Uterus (tissue), 3 donors: ENCODE measurements at regions not wholly inside any gene's neighbourhood (a gene's known extent, or its start where the extent isn't known, plus 50 kb on each side); places are given as distances from the start of the nearest gene placed in this dataset.

Experiments
- DNase-seq, 2 donors: peaks; one replicate each; pipeline ENCODE4 v3.0.0-alpha.2; 2019 to 2020
- H3K27ac ChIP-seq, 2 donors: fragments of 200-600 bp; sonication (generic); 1 replicate in 1 of 2; 2 replicates in 1 of 2; pipeline ENCODE4 v1.5.1; 2016 to 2018
- H3K27me3 ChIP-seq, 2 donors: fragments of 200-600 bp; sonication (generic); one replicate each; pipeline ENCODE4 v1.5.1; 2018 to 2019; ENCODE audit warnings: control low read depth in 1 of 2
- H3K36me3 ChIP-seq, 2 donors: fragments of 200-600 bp; sonication (generic); one replicate each; pipeline ENCODE4 v1.5.1; 2019; ENCODE audit warnings: control low read depth in 1 of 2
- H3K4me1 ChIP-seq, 2 donors: fragments of 200-600 bp; sonication (generic); one replicate each; pipeline ENCODE4 v1.5.1; 2018 to 2019; ENCODE audit warnings: control low read depth in 1 of 2
- H3K4me3 ChIP-seq, 2 donors: fragments of 200-600 bp; sonication (generic); 1 replicate in 1 of 2; 2 replicates in 1 of 2; pipeline ENCODE4 v1.5.1; 2018 to 2019; ENCODE audit warnings: mild to moderate bottlenecking in 1 of 2
- H3K9me3 ChIP-seq, 2 donors: fragments of 200-600 bp; sonication (generic); one replicate each; pipeline ENCODE4 v1.5.1; 2019; ENCODE audit warnings: control low read depth in 1 of 2
- POLR2A ChIP-seq, 2 donors: fragments of 450-650 bp; IDR thresholded peaks; one replicate each; pipeline ENCODE4 v1.6.1; 2016; ENCODE audit warnings: antibody characterized with exemption in 2 of 2, mild to moderate bottlenecking in 1 of 2, moderate library complexity in 1 of 2
- intact Hi-C: fragments of 100-400 bp; cut with DNase I; formaldehyde crosslinking; loops from one replicate; pipeline ENCODE4 v1.15.1; 2023; ENCODE audit warnings: low total_unique reads
- TF ChIP-seq, protein P1 (sequence below), 4 experiments: fragments of 200-600 bp in 2 of 4; fragments of 450-650 bp in 2 of 4; sonication (generic) in 2 of 4; IDR thresholded peaks; one replicate each; pipeline ENCODE4 v1.5.1; 2016 to 2019; ENCODE audit warnings: antibody characterized with exemption in 4 of 4, mild to moderate bottlenecking in 2 of 4, moderate library complexity in 1 of 4
- donor health status: DM: yes; HTN: yes; CAD: no.

GRCh38 chr14:22305607-22306006 is 283.4 kb downstream of the DAD1 start:
- H3K9me3 ChIP-seq: no peaks in the 10 kb centered on the region
- H3K27me3 ChIP-seq: no peaks in the 10 kb centered on the region
- no peaks in the 10 kb centered on the region for H3K4me1 ChIP-seq
- no peak for TF ChIP-seq POLR2A (IDR thresholded peaks at IDR 0.05)
- TF ChIP-seq, protein P1, sequence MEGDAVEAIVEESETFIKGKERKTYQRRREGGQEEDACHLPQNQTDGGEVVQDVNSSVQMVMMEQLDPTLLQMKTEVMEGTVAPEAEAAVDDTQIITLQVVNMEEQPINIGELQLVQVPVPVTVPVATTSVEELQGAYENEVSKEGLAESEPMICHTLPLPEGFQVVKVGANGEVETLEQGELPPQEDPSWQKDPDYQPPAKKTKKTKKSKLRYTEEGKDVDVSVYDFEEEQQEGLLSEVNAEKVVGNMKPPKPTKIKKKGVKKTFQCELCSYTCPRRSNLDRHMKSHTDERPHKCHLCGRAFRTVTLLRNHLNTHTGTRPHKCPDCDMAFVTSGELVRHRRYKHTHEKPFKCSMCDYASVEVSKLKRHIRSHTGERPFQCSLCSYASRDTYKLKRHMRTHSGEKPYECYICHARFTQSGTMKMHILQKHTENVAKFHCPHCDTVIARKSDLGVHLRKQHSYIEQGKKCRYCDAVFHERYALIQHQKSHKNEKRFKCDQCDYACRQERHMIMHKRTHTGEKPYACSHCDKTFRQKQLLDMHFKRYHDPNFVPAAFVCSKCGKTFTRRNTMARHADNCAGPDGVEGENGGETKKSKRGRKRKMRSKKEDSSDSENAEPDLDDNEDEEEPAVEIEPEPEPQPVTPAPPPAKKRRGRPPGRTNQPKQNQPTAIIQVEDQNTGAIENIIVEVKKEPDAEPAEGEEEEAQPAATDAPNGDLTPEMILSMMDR (IDR thresholded peaks at IDR 0.05): no peak
- H3K36me3 ChIP-seq: no peaks in the 10 kb centered on the region
- DNase-seq: no peak
- no peak overlapping the region for H3K4me3 ChIP-seq
- intact Hi-C loops: no loop called here
- no peak overlapping the region for H3K27ac ChIP-seq

- no peaks in the 10 kb centered on the region for H3K27me3 ChIP-seq
- H3K27ac ChIP-seq: no peak overlapping the region
- no peaks in the 10 kb centered on the region for H3K9me3 ChIP-seq
- TF ChIP-seq, protein P1 (IDR thresholded peaks at IDR 0.05): no peak
- no peak for TF ChIP-seq POLR2A (IDR thresholded peaks at IDR 0.05)
- DNase-seq: no peak
- no peaks in the 10 kb centered on the region for H3K4me1 ChIP-seq
- no peak overlapping the region for H3K4me3 ChIP-seq
- H3K36me3 ChIP-seq: no peaks in the 10 kb centered on the region
- intact Hi-C loops: no loop called here
These were observed 284.7 kb downstream of the DAD1 start for GRCh38 chr14:22304326-22304725.

DNA sequence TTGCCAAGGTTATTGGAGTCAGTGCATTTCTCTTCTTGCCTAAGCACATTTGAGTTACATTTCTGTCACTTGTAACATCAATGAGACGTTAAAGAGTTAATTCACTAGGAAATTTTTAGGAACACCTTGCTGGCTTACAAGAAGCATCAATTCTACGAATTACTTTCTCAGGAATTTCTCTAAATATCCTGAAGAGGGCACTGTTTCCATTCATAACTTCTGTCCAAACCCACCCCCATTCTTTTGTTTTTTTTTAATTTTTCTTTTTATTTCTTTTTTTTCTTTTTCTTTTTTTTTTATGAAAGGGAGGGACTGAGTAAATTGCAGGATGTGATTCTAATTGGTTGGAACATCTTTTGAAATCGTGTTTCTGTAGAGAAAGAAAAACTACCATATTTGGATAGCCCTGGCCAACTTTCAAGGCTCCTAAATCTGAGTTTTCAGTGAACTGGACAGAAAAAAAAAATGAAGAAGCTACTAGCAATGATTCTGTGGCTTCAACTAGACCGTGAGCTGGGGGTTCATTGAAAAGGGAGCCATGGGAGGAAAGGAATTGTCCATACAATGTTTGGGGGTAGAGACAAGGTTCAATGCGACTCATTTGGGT is 285.3 kb downstream of the DAD1 start:
- no peaks in the 10 kb centered on the region for H3K4me1 ChIP-seq
- no peaks in the 10 kb centered on the region for H3K36me3 ChIP-seq
- no peaks in the 10 kb centered on the region for H3K27me3 ChIP-seq
- H3K9me3 ChIP-seq: no peaks in the 10 kb centered on the region
- no peak for DNase-seq
- no peak overlapping the region for H3K27ac ChIP-seq
- intact Hi-C loops: no loop called here
- no peak overlapping the region for H3K4me3 ChIP-seq
- TF ChIP-seq, protein P1 (IDR thresholded peaks at IDR 0.05): peak in 3 of 4 experiments; percentile 15 to 34 (median 23)
- TF ChIP-seq POLR2A (IDR thresholded peaks at IDR 0.05): no peak

- no peaks in the 10 kb centered on the region for H3K4me1 ChIP-seq
- H3K27ac ChIP-seq: no peak overlapping the region
- no peaks in the 10 kb centered on the region for H3K27me3 ChIP-seq
- DNase-seq: no peak
- intact Hi-C loops: no loop called here
- H3K9me3 ChIP-seq: no peaks in the 10 kb centered on the region
- H3K4me3 ChIP-seq: no peak overlapping the region
- TF ChIP-seq, protein P1 (IDR thresholded peaks at IDR 0.05): no peak
- TF ChIP-seq POLR2A (IDR thresholded peaks at IDR 0.05): no peak
- no peaks in the 10 kb centered on the region for H3K36me3 ChIP-seq
These were observed 288.4 kb downstream of the DAD1 start for GRCh38 chr14:22300646-22301045.

DNA sequence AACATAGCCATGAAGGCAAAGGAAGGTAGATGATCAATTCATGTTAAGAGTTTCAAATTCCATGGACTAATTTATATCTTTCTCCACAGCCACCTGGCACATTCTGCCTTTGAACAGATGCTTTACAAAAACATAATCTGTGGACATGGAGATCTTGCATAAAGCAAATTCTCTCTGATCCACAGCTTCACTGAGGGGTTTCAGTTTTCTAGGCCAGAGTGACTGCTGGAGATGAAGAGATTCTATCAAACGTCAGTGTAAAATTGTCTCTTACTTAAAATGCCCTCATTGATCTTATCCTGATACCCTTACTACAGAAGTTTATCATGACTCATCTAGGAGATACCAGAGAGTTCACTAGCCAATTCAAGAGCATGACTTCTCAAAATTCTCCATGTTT is 291.6 kb downstream of the DAD1 start:
- no peak for DNase-seq
- intact Hi-C loops: no loop called here
- H3K9me3 ChIP-seq: no peaks in the 10 kb centered on the region
- no peak overlapping the region for H3K27ac ChIP-seq
- H3K27me3 ChIP-seq: no peaks in the 10 kb centered on the region
- TF ChIP-seq, protein P1 (IDR thresholded peaks at IDR 0.05): no peak
- TF ChIP-seq POLR2A (IDR thresholded peaks at IDR 0.05): no peak
- no peaks in the 10 kb centered on the region for H3K4me1 ChIP-seq
- H3K4me3 ChIP-seq: no peak overlapping the region
- no peaks in the 10 kb centered on the region for H3K36me3 ChIP-seq
